ENCODE measurements at regions not wholly inside any gene's neighbourhood (a gene's known extent, or its start where the extent isn't known, plus 50 kb on each side); places are given as distances from the start of the nearest gene placed in this dataset.
"Not testable (repeated sequence)": the region's sequence is repeated elsewhere in the genome, so short reads cannot be mapped to it uniquely, and the experiment has no call there.

GRCh38 chr21:8411139-8411671 lies 2110.2 kb upstream of the TPTE start:
- not testable (repeated sequence) for H3K27ac Mint-ChIP-seq (ENCODE audit: unreplicated experiment); H3K36me3 Mint-ChIP-seq (ENCODE audit: unreplicated experiment); H3K4me3 Mint-ChIP-seq (ENCODE audit: unreplicated experiment); DNase-seq; H3K4me1 Mint-ChIP-seq (ENCODE audit: low read depth, unreplicated experiment); H3K9me3 Mint-ChIP-seq (ENCODE audit: unreplicated experiment); H3K27me3 Mint-ChIP-seq (ENCODE audit: unreplicated experiment)

GRCh38 chr21:8419925-8420560 lies 2101.3 kb upstream of the TPTE start:
- not testable (repeated sequence) for H3K4me1 Mint-ChIP-seq (ENCODE audit: low read depth, unreplicated experiment); DNase-seq; H3K36me3 Mint-ChIP-seq (ENCODE audit: unreplicated experiment); H3K27me3 Mint-ChIP-seq (ENCODE audit: unreplicated experiment); H3K9me3 Mint-ChIP-seq (ENCODE audit: unreplicated experiment)
- Mint-ChIP-seq H3K27ac (ENCODE audit: unreplicated experiment) (peak overlapping the region; percentile 70), H3K4me3 (ENCODE audit: unreplicated experiment) (peak overlapping the region; percentile 37)

GRCh38 chr21:8427790-8428667 lies 2093.4 kb upstream of the TPTE start:
- H3K36me3 Mint-ChIP-seq (ENCODE audit: unreplicated experiment); H3K4me1 Mint-ChIP-seq (ENCODE audit: low read depth, unreplicated experiment); DNase-seq; H3K27ac Mint-ChIP-seq (ENCODE audit: unreplicated experiment); H3K27me3 Mint-ChIP-seq (ENCODE audit: unreplicated experiment); H3K9me3 Mint-ChIP-seq (ENCODE audit: unreplicated experiment); H3K4me3 Mint-ChIP-seq (ENCODE audit: unreplicated experiment): not testable (repeated sequence)

- H3K9me3 Mint-ChIP-seq (ENCODE audit: unreplicated experiment); H3K36me3 Mint-ChIP-seq (ENCODE audit: unreplicated experiment); H3K27me3 Mint-ChIP-seq (ENCODE audit: unreplicated experiment); DNase-seq; H3K4me3 Mint-ChIP-seq (ENCODE audit: unreplicated experiment); H3K4me1 Mint-ChIP-seq (ENCODE audit: low read depth, unreplicated experiment); H3K27ac Mint-ChIP-seq (ENCODE audit: unreplicated experiment): not testable (repeated sequence)
These were observed 2092.5 kb upstream of the TPTE start for GRCh38 chr21:8428668-8429456.

- not testable (repeated sequence) for H3K27ac Mint-ChIP-seq (ENCODE audit: unreplicated experiment); H3K4me3 Mint-ChIP-seq (ENCODE audit: unreplicated experiment); H3K4me1 Mint-ChIP-seq (ENCODE audit: low read depth, unreplicated experiment); H3K27me3 Mint-ChIP-seq (ENCODE audit: unreplicated experiment); H3K9me3 Mint-ChIP-seq (ENCODE audit: unreplicated experiment); H3K36me3 Mint-ChIP-seq (ENCODE audit: unreplicated experiment); DNase-seq
These were observed 2086.7 kb upstream of the TPTE start for GRCh38 chr21:8434710-8435109.

- H3K9me3 Mint-ChIP-seq (ENCODE audit: unreplicated experiment); H3K27ac Mint-ChIP-seq (ENCODE audit: unreplicated experiment); DNase-seq; H3K4me3 Mint-ChIP-seq (ENCODE audit: unreplicated experiment); H3K4me1 Mint-ChIP-seq (ENCODE audit: low read depth, unreplicated experiment); H3K36me3 Mint-ChIP-seq (ENCODE audit: unreplicated experiment); H3K27me3 Mint-ChIP-seq (ENCODE audit: unreplicated experiment): not testable (repeated sequence)
These were observed 2078.3 kb upstream of the TPTE start for GRCh38 chr21:8443093-8443492.

- not testable (repeated sequence) for DNase-seq; H3K4me3 Mint-ChIP-seq (ENCODE audit: unreplicated experiment); H3K4me1 Mint-ChIP-seq (ENCODE audit: low read depth, unreplicated experiment); H3K9me3 Mint-ChIP-seq (ENCODE audit: unreplicated experiment); H3K27me3 Mint-ChIP-seq (ENCODE audit: unreplicated experiment); H3K36me3 Mint-ChIP-seq (ENCODE audit: unreplicated experiment); H3K27ac Mint-ChIP-seq (ENCODE audit: unreplicated experiment)
These were observed 2071.6 kb upstream of the TPTE start for GRCh38 chr21:8449807-8450206.

- not testable (repeated sequence) for H3K27me3 Mint-ChIP-seq (ENCODE audit: unreplicated experiment); H3K36me3 Mint-ChIP-seq (ENCODE audit: unreplicated experiment); H3K4me1 Mint-ChIP-seq (ENCODE audit: low read depth, unreplicated experiment); H3K27ac Mint-ChIP-seq (ENCODE audit: unreplicated experiment); DNase-seq; H3K9me3 Mint-ChIP-seq (ENCODE audit: unreplicated experiment); H3K4me3 Mint-ChIP-seq (ENCODE audit: unreplicated experiment)
These were observed 2065.9 kb upstream of the TPTE start for GRCh38 chr21:8455279-8456128.

- DNase-seq; H3K36me3 Mint-ChIP-seq (ENCODE audit: unreplicated experiment); H3K27ac Mint-ChIP-seq (ENCODE audit: unreplicated experiment); H3K4me3 Mint-ChIP-seq (ENCODE audit: unreplicated experiment); H3K4me1 Mint-ChIP-seq (ENCODE audit: low read depth, unreplicated experiment); H3K27me3 Mint-ChIP-seq (ENCODE audit: unreplicated experiment); H3K9me3 Mint-ChIP-seq (ENCODE audit: unreplicated experiment): not testable (repeated sequence)
These were observed 2056.8 kb upstream of the TPTE start for GRCh38 chr21:8464403-8465152.

- DNase-seq; H3K36me3 Mint-ChIP-seq (ENCODE audit: unreplicated experiment); H3K27ac Mint-ChIP-seq (ENCODE audit: unreplicated experiment); H3K4me3 Mint-ChIP-seq (ENCODE audit: unreplicated experiment); H3K4me1 Mint-ChIP-seq (ENCODE audit: low read depth, unreplicated experiment); H3K9me3 Mint-ChIP-seq (ENCODE audit: unreplicated experiment); H3K27me3 Mint-ChIP-seq (ENCODE audit: unreplicated experiment): not testable (repeated sequence)
These were observed 2054.7 kb upstream of the TPTE start for GRCh38 chr21:8466642-8467041.

Data from glutamatergic neuron (in vitro differentiated cells).